CD4-positive, alpha-beta T cell treated with Interleukin-17A for 4 hours (primary cell): ENCODE measurements at regions not wholly inside any gene's neighbourhood (a gene's known extent, or its start where the extent isn't known, plus 50 kb on each side); places are given as distances from the start of the nearest gene placed in this dataset.
"Not testable (repeated sequence)": the region's sequence is repeated elsewhere in the genome, so short reads cannot be mapped to it uniquely, and the experiment has no call there.

Experiments
- DNase-seq: peaks from one replicate; pipeline ENCODE4 v3.0.0-alpha.2; 2020; ENCODE audit warnings: mixed read lengths

GRCh38 chr2:13230221-13230620 lies 513.5 kb downstream of the TRIB2 start:
- DNase-seq, result no peak

DNA sequence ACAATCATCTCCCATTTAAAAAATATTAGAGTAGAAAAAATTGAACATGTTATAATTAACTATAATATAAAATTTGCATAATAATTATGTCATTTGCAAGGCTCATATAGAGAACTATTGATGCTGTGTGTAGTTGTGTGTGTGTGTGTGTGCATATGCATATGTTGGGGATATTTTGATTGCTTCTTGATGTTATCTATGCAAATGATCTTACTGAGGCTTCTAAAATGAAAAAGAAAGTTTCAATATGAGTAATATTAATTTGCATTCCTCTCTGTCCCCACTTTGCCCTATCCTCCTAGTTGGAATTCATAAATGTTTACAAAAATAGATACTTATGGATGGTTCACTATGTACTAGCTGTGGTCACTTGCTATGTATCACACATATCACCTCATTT lies 523.3 kb downstream of the TRIB2 start:
- DNase-seq, result no peak

DNA sequence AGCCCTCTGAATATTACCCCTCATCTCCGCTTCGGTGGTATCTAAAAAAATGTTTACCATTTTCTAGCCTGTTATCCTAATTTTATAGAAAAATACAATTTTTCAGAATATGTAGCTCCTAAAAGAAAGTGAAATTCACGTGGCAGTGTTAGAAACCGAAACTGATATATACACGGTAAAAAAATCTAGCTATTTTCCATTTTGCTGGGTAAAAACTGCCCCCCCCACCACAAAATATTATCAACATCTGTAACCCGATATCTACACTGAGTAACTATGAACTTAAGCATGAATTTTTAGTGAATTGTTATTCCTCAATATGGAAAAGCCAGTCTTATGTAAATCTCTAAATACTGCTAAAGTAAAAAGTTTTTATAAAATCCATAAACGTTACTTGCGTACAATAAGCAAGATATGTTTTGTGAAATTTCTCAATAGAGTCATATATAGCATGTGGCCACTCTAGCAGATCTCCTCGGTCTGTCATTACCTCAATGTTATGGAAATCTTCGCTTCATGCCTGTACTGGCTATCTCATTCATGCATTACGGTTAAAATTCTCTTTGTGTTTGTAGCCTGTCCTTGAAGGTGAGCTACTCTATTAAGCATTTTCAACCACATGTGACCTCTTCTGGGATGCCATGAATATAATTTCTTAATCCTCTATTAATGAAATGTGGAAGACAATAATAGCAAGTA lies 524.2 kb downstream of the TRIB2 start:
- no peak for DNase-seq

DNA sequence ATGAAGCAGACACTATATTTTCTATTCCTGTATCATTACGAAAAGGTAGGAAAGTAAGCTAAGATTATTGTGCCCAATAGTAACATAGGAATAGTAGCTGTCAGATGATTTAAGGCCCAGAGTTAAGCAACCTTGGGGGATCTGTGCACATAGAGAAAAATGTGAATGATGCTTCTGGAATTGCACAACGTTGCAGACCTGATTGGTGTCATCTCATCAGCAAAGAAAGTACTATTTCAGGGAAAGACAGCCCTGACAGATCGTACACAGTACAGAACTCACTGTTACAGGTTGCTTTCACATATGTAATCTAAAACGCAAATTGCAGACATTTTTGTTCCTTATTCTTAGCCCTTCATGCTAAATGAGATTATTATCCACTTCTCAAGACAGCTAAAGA lies 535.9 kb downstream of the TRIB2 start:
- DNase-seq, result no peak

- no peak for DNase-seq
Observed at GRCh38 chr2:13255485-13255884, 538.7 kb downstream of the TRIB2 start.

DNA sequence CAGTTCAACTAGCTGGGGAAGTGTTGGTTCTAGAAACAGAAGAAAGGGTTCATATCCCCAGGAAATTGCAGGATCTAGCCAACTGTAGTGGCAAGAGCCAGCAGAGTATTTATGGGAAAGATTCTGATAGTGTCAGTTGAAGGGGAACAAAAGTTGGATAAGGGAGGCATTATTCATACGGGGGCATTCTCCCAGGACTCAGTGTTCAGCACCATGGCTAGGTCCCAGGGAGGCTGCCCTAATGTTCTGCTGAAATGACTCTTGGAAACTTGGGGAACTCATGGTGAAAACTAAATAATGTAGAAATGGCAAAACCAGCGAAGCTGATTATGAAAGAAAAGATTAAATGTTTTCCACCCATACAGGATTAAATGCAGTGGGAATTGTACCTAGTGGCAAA lies 543.7 kb downstream of the TRIB2 start:
- DNase-seq, result no peak

- no peak for DNase-seq
Observed at GRCh38 chr2:13266166-13266565, 549.4 kb downstream of the TRIB2 start.

GRCh38 chr2:13284688-13285087 lies 568.0 kb downstream of the TRIB2 start:
- no peak for DNase-seq

DNA sequence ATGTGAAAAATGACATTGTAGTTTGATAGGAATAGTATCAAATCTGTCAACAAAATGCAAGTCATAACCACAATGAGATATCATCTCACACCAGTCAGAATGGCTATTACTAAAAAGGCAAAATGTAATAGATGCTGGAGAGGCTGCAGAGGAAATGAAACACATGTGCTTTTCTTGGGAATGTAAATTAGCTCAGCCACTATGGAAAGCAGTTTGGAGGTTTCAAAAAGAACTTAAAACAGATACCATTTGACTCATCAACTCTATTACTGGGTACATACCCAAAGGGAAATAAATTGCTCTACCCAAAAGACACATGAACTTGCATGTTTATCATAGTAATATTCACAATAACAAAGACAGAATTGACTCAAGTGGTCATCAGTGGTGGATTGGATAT lies 572.6 kb downstream of the TRIB2 start:
- DNase-seq, result no peak

DNA sequence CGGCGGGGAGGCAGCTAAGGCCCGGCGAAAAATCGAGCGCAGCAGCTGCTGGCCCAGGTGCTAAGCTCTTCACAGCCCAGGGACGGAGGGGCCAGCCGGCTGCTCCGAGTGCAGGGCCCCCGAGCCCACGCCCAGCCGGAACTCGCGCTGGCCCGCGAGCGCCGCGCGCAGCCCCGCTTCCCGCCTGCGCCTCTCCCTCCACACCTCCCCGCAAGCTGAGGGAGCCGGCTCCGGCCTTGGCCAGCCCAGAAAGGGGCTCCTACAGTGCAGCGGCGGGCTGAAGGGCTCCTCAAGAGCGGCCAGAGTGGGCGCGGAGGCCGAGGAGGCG lies 591.7 kb downstream of the TRIB2 start:
- DNase-seq, result not testable (repeated sequence)

DNA sequence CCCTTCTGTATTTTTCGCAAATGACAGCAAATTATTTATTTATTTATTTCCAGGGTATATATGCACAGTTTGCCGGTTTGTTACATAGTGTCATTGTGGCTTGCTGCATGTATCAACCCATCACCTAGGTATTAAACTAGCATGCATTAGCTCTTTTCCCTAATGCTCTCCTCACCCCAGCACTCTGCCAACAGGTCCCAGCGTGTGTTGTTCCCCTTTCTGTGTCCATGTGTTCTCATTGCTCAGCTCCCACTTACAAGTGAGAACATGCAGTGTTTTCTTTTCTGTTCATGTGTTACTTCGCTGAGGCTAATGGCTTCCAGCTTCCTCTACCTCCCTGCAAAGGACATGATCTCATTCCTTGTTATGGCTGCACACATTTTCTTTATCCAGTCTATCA lies 592.3 kb downstream of the TRIB2 start:
- no peak for DNase-seq

DNA sequence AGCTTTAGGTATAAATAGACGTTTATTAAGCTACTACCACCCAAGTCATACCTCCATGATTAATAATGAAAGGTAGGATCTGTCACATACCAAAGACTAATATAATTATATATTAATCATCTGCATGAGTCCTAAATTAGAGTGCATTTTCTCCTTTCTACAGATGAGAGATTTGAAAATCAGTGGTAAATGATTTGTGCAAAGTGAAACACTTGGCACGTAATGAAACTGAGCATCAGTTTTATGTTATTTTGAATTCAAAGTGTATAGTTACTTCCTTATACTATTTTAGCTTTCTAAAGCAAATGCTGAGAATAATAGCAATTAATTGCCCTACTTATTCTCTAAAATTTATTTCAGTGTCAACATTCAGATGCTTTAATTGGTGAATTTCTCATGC lies 615.3 kb downstream of the TRIB2 start:
- DNase-seq, result no peak

- not testable (repeated sequence) for DNase-seq
Observed at GRCh38 chr2:13334071-13334470, 617.3 kb downstream of the TRIB2 start.

GRCh38 chr2:13334545-13334944 lies 617.8 kb downstream of the TRIB2 start:
- no peak for DNase-seq

DNA sequence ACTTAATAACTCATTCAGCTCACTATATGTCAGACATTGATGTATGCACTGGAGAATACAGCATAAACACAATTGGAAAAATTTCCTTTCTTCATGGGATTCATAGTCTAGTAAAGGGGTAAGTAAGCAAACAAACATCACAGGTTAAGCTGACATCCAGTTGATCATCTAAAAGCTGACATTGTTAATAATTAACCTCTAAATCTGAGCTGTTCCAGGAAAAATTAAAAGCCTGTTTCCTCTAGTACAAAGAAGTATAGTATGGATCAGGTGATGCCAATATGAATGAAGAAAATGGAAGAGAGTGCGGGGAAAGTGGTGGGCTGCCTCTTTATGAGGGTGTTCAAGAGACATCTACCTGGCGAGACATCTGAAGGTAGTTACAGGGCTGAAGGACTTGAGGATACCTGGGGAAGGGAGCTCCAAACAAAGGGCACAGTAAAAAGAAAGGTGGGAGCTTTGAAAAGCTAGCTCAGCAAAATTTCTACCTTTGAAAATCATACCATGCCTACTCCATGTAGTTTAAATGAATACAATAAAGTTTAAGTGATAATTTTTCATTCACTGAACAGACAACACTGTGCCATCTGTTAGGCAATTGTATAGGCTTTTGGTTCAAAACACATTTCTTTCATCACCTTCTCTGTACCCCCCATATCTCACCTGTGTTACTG lies 619.3 kb downstream of the TRIB2 start:
- no peak for DNase-seq

DNA sequence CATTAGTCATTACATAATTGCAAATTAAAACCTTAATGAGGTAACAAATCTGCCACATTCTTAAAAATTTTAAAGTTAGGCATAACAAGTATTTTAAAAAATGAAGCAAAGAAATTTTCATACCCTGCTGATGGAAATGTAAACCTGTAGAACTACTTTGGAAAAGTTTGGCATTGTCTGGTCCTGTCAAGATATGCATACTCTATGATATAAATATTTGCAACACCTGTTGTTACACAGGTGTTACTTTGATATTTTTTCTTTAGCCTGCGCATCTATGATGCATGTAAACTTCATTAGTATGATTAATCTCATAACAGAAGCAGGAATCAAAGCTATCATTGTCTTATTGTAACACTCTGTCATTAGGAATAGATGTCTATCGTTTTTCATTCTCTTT lies 634.3 kb downstream of the TRIB2 start:
- DNase-seq, result no peak

DNA sequence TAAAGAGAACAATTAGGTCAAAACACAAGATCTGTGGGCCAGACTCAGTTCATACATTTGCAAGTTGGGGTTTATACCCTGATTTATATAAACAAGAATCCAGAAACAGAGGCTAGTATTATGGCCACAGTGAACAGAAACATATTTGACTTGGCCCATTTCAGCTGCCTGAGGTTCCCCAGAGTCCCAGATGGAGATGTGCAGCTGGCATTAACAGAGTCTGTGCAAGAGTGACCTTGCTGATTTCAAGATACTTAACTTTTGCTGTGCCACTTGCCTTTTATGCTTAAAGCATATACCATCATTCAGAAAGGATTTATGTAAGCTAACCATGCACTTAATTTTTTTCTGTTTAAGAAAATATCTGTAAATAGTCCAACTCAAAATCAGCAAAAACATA lies 636.3 kb downstream of the TRIB2 start:
- DNase-seq, result no peak

DNA sequence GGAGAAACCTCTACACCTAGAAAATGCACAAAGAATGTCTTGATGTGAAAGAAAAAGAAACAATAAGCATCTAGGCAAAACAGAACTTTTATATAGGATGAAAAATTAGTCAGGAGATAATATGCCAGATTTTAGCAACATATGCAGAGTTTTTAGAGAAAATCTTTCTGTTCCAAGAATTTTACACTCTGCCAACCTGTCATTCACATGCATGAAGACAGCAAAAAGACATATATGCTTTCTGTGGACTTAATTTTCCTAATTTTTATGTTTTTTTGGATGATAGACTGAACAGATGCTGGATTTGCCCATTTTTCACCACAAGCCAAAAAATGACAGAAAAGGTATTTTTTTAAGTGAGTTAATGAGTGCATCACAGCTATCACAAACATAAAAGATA lies 637.3 kb downstream of the TRIB2 start:
- no peak for DNase-seq

- DNase-seq, result not testable (repeated sequence)
Observed at GRCh38 chr2:13381928-13382327, 665.2 kb downstream of the TRIB2 start.

GRCh38 chr2:13389172-13389571 lies 672.4 kb downstream of the TRIB2 start:
- not testable (repeated sequence) for DNase-seq

- no peak for DNase-seq
Observed at GRCh38 chr2:13390676-13391075, 673.9 kb downstream of the TRIB2 start.

- DNase-seq, result no peak
Observed at GRCh38 chr2:13401312-13401711, 684.6 kb downstream of the TRIB2 start.

DNA sequence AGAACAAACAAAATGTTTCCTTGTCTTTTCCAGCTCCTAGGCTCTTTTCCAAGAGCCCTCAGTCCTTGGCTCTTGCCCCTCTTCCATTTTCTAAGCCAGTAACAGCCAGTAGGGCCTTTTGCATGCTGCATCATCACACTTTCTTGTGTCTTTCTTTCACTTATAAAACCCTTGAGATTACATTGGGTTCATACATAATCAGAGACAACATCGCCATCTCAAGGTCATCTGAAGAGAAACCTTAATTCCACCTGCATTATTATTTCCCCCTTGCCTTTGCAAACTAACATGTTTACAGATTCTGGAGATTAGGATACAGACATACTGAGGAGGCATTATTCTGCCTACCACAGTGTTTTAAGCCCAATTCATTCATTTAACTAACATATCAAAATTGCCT lies 697.3 kb downstream of the TRIB2 start:
- no peak for DNase-seq

GRCh38 chr2:13414897-13415296 lies 698.2 kb downstream of the TRIB2 start:
- no peak for DNase-seq

GRCh38 chr2:13433954-13434353 lies 717.2 kb downstream of the TRIB2 start:
- DNase-seq, result no peak
